Mucosa of rectum (tissue), 2 donors: ENCODE measurements at regions not wholly inside any gene's neighbourhood (a gene's known extent, or its start where the extent isn't known, plus 50 kb on each side); places are given as distances from the start of the nearest gene placed in this dataset.

Experiments
- H3K27ac ChIP-seq, 2 donors: one replicate each; pipeline ENCODE4 v1.7.0; 2013; ENCODE audit warnings: inconsistent platforms in 2 of 2, low read depth in 2 of 2, low read length in 2 of 2
- H3K27me3 ChIP-seq, 2 donors: one replicate each; pipeline ENCODE4 v1.7.0; 2013; ENCODE audit warnings: low read length in 2 of 2; ENCODE audit not compliant: control insufficient read depth in 2 of 2, insufficient read depth in 2 of 2
- H3K36me3 ChIP-seq, 2 donors: one replicate each; pipeline ENCODE4 v1.7.0; 2013; ENCODE audit warnings: low read length in 2 of 2; ENCODE audit not compliant: control insufficient read depth in 2 of 2, insufficient read depth in 2 of 2
- H3K4me1 ChIP-seq, 2 donors: one replicate each; pipeline ENCODE4 v1.7.0; 2013; ENCODE audit warnings: low read length in 2 of 2, mild to moderate bottlenecking in 1 of 2; ENCODE audit not compliant: control insufficient read depth in 2 of 2, insufficient read depth in 2 of 2
- H3K4me3 ChIP-seq, 2 donors: one replicate each; pipeline ENCODE4 v1.7.0; 2013; ENCODE audit warnings: low read length in 2 of 2
- H3K9ac ChIP-seq, 2 donors: one replicate each; pipeline ENCODE4 v1.7.0; 2013; ENCODE audit warnings: low read length in 2 of 2, low read depth in 1 of 2, mild to moderate bottlenecking in 1 of 2
- H3K9me3 ChIP-seq, 2 donors: one replicate each; pipeline ENCODE4 v1.7.0; 2013; ENCODE audit warnings: low read length in 2 of 2; ENCODE audit not compliant: control insufficient read depth in 2 of 2
- donor health status: healthy.
- donor health status: Normal muscosa, but diverticular disease.

DNA sequence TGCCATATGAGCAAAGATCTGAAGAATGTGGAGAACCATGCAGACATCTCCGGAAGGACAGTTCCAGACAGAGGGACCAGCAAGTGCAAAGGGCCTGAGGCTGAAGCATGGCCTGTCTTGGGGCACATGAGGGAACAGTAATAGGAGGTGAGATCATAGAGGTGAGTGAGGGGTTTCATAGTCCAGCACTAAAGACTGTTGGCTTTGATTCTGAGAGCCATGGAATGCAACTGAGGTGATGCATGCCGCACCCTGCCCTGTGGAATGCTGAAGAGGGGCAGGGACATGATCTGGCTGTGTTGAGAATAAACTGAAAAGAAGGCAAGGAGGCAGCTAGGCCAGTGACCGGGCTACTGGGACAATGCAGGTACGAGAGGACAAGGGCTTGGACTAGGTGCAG is 253.1 kb upstream of the KLF14 start:
- Histone ChIP-seq H3K36me3 (no peaks in the 10 kb centered on the region), H3K27ac (no peak overlapping the region), H3K27me3 (no peaks in the 10 kb centered on the region), H3K9ac (no peak overlapping the region), H3K4me3 (no peak overlapping the region), H3K4me1 (peaks cover 9 to 51% of the 10 kb centered on the region in 2 donors), H3K9me3 (no peaks in the 10 kb centered on the region)

DNA sequence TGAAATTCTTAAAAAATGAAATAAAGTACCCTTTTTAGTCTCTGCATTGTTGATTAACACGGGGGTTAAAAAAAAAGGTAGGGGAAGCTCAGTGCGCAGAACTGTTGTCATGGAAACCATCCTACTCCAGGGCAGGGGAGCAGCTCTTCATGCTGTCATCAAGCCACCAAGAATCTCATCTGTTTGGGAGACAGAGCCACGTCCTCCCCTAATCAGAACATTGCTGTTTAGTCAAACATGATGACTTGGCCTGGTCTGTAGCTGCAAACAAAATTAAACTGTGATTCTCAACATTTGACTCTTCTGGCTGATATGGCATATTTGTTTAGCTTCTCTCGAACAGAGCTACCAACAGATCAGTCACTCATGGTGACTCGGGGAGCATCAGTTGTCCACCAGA is 254.4 kb upstream of the KLF14 start:
- Histone ChIP-seq H3K9me3 (no peaks in the 10 kb centered on the region), H3K4me1 (peaks cover 9 to 47% of the 10 kb centered on the region in 2 donors), H3K27me3 (no peaks in the 10 kb centered on the region), H3K27ac (no peak overlapping the region), H3K9ac (no peak overlapping the region), H3K4me3 (no peak overlapping the region), H3K36me3 (no peaks in the 10 kb centered on the region)

DNA sequence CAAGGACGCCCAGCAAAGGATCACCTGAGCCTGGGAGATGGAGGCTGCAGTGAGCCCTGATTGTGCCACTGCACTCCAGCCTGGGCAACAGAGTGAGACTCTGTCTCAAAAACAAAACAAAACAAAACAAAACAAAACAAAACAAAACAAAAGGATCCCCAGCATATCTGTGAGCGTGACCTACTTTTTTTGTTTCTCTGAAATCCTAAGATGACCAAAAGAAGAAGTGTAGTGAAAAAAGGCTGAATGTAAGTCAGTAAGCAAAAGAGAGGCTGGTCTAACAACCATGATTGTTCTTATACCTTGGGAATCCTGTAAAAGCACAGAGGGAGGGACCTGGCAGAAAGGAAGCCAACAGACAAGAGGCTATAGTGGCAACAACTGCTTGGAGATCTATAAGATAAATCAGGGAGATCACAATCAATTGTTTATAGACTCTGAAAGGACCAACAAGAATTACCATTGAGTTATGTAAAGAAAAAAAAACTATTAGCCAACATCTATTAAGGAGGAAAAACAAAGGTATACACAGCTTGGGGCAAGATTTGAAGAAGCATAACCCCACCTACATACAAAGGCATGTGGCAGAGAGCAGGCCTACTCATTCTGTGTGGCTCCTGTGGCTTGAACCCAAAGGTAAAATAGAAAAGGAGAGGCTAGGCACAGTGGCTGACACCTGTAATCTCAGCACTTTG is 255.2 kb upstream of the KLF14 start:
- H3K9me3 ChIP-seq: no peaks in the 10 kb centered on the region
- peaks cover 12 to 54% of the 10 kb centered on the region in 2 donors for H3K4me1 ChIP-seq
- H3K36me3 ChIP-seq: no peaks in the 10 kb centered on the region
- no peak overlapping the region for H3K9ac ChIP-seq
- H3K27me3 ChIP-seq: no peaks in the 10 kb centered on the region
- peak overlapping the region in 1 of 2 donors; percentile 77 for H3K27ac ChIP-seq
- H3K4me3 ChIP-seq: no peak overlapping the region

DNA sequence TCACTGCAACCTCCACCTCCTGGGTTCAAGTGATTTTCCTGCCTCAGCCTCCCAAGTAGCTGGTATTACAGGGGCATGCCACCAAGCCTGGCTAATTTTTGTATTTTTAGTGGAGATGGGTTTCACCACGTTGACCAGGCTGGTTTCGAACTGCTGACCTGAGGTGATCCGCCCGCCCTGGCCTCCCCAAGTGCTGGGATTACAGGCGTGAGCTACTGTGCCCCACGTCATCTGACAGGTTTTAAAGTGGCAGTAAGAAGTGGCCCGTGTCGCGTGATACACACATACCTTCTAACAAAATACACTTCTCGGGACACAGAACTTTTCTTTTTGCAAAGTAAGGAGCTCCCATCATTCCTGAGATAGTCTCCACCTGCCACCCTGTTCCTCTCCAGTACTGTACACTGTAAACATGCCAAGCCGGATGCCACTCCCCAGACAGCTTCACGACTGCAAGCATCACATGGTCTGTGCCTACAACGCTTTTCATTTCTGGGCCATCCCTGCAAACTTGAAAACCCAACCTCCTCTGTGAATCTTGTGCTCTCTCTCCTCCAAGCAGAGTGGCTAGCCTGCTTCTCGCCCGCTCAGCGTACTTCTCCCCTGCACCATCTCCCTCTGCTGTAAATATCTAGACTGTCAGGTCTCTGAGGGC is 256.3 kb upstream of the KLF14 start:
- Histone ChIP-seq H3K4me1 (peaks cover 22 to 57% of the 10 kb centered on the region in 2 donors), H3K9me3 (no peaks in the 10 kb centered on the region), H3K9ac (no peak overlapping the region), H3K27ac (peak overlapping the region; percentile 69 to 77), H3K36me3 (no peaks in the 10 kb centered on the region), H3K4me3 (no peak overlapping the region), H3K27me3 (no peaks in the 10 kb centered on the region)

DNA sequence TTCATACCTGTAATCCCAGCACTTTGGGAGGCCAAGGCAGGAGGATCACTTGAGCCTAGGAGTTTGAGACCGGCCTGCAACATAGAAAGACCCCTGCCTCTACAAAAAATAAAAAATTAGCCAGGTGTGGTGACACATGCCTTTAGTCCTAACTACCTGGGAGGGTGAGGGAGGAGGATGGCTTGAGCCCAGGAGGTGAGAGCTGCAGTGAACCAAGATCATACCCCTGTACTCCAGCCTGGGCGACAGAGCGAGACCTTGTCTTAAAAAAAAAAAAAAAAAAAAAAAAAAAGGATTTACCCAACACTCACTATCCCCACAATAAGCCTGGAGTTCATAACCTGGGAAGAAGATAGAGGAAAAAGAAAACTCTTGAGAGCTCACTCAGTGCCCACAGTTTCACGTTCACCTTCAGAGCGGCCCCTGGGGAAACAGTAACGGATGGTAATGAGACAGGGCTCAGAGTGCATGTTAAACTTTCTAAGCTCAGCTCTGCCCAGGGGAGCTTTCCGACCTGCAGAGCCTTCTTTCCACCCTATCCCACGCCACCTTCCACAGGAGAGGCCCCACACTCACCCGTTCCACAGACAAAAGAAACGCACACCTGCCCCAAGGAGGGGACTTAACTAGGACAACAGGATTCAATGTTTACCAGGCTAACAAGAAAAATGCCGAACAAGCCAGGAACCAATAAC is 259.8 kb upstream of the KLF14 start:
- Histone ChIP-seq H3K36me3 (no peaks in the 10 kb centered on the region), H3K27me3 (no peaks in the 10 kb centered on the region), H3K4me3 (no peak overlapping the region), H3K9ac (peak overlapping the region; percentile 52 to 67), H3K27ac (peak overlapping the region; percentile 84 to 97), H3K4me1 (peaks cover 46 to 70% of the 10 kb centered on the region in 2 donors), H3K9me3 (no peaks in the 10 kb centered on the region)

DNA sequence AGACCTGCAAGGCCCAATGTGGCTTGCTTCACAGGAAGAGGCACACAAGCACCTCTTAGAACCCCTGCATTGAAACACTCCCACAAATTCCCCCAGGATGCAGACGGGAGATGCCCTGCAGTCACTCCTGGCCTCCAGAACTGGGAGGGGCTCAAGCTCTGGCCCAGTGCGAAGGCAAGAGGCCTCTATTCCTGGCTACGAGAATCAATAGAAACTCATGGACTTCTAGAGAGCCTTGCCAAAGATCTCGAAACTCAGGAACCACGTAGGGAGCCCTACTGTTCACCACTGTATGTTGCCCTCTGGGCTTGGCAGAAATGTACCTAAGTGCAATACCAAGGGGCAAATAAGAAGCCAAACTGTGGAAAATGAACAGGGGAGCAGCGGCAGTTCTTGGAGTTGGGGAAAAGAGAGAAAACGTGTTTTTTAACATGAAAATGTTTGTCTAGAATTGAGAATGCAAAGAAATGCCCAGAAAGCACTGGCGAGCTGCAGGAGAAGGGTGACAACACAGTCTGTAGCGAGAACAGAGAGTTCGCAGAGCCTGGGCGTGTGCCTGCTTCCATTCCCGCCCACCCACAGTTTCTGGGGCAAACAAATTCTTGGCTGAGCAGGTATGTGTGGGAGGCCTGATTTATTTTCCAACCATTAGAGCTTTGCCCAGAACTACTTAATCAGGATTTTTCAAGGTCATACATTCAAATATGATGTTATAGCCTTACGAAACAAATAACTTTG is 260.5 kb upstream of the KLF14 start:
- H3K27ac ChIP-seq: peak overlapping the region; percentile 84 to 97
- no peaks in the 10 kb centered on the region for H3K27me3 ChIP-seq
- peaks cover 53 to 71% of the 10 kb centered on the region in 2 donors for H3K4me1 ChIP-seq
- H3K9me3 ChIP-seq: no peaks in the 10 kb centered on the region
- H3K9ac ChIP-seq: peak overlapping the region; percentile 52 to 67
- H3K4me3 ChIP-seq: peak overlapping the region; percentile 17 to 46
- H3K36me3 ChIP-seq: no peaks in the 10 kb centered on the region

DNA sequence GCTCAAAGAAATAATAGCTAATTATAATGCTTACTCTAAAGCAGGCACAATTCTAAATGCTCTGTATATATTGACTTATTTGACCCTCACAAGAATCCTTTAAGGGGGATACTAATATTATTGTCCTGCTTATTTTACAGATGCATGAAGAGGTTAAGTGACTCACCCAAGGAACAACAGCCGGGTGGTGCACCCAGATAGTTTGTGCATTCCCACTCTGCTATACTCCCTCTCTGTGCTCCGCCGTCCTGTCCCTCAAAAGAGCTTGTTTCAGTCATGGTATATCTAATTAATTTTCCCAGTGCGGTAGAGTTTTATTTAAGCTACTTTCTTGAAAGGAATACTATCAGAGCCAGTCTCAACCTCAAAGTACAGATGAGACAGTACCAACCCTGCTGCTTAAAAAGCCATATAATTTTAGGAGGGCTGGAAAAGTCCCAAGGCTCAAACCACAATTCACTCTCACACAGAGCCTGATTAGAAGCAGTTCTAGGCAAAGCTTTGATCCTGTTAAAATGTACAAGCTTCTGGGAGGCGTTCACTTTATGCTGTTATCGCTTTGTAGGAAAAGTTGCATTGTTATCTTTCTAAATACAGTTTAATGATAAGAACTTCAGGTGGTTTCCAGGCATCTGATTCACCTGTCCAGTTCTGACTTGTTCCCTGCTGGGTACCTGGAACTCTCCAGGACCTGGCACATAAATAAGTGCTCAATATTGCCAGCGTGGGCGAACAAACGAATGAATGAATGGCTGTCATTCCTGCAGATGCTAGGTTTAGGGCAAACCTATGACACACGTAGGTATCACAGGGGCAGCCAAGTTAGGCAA is 261.5 kb upstream of the KLF14 start:
- peaks cover 57 to 71% of the 10 kb centered on the region in 2 donors for H3K4me1 ChIP-seq
- H3K27ac ChIP-seq: peak overlapping the region; percentile 84 to 97
- peak overlapping the region in 1 of 2 donors; percentile 46 for H3K4me3 ChIP-seq
- H3K9ac ChIP-seq: peak overlapping the region; percentile 41 to 67
- H3K36me3 ChIP-seq: no peaks in the 10 kb centered on the region
- no peaks in the 10 kb centered on the region for H3K27me3 ChIP-seq
- no peaks in the 10 kb centered on the region for H3K9me3 ChIP-seq

DNA sequence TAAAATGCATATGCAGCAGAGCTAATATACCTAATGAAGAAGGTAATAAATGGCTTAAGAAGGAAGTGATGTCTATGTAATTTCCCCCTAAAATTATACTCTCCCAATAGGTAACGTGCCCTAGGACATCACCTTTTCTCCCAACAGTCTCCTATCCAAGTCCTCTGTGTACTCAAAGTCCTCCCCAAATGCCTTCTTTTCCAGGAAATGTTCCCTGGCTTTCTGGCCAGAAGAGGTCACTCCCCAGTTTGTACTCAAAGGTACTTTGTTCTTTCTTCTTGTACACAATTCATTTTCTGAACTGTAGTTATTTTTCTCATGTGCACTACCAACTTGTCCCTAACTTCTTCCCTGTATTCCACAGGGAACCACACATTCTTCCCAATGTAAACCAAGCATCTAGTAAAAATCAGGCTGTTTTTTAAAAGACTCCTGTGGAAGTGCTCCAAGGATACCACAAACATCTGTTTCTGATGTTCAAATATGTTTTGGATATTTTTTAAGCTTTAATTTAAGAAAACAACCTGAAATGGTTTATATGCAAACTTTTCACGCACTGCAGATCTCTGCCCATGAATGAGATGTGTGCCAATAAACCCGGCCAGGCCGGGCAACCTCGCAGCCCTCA is 262.3 kb upstream of the KLF14 start:
- H3K36me3 ChIP-seq: no peaks in the 10 kb centered on the region
- H3K4me3 ChIP-seq: peak overlapping the region; percentile 6 to 53
- H3K27me3 ChIP-seq: no peaks in the 10 kb centered on the region
- H3K27ac ChIP-seq: peak overlapping the region; percentile 84 to 97
- H3K9ac ChIP-seq: peak overlapping the region; percentile 41 to 68
- no peaks in the 10 kb centered on the region for H3K9me3 ChIP-seq
- peaks cover 53 to 73% of the 10 kb centered on the region in 2 donors for H3K4me1 ChIP-seq

DNA sequence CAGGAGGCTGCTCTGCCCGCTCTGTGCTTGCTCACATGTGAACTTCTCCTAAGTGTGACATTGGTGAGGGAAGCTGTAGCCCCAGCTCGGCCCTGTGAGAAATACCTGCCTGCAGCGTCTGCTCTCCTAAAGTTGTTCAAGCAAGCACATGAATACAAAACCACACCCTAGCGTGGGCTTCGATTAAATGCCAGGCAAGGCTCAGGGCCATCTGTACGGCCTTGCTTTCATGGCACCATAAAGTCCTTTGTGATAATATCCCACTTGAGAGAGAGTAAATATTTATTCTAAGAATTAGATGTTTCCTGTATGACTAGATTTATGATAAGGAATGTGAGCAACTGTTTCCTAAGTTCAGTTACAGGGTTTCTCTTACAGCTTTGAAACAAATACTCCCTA is 262.8 kb upstream of the KLF14 start:
- no peaks in the 10 kb centered on the region for H3K27me3 ChIP-seq
- H3K36me3 ChIP-seq: no peaks in the 10 kb centered on the region
- H3K27ac ChIP-seq: peak overlapping the region; percentile 84 to 97
- peak overlapping the region in 1 of 2 donors; percentile 68 for H3K9ac ChIP-seq
- H3K4me1 ChIP-seq: peaks cover 53 to 73% of the 10 kb centered on the region in 2 donors
- peak overlapping the region; percentile 40 to 53 for H3K4me3 ChIP-seq
- no peaks in the 10 kb centered on the region for H3K9me3 ChIP-seq
